A549 (cell line): ENCODE measurements at regions not wholly inside any gene's neighbourhood (a gene's known extent, or its start where the extent isn't known, plus 50 kb on each side); places are given as distances from the start of the nearest gene placed in this dataset.

Experiments
- CHD4 ChIP-seq: fragments of 200-600 bp; sonication (generic); IDR thresholded peaks from 2 replicates; pipeline ENCODE4 v1.6.1; 2016; ENCODE audit warnings: antibody characterized with exemption, mild to moderate bottlenecking, borderline replicate concordance
- RAD21 ChIP-seq, 2 experiments: fragments of >200 bp in 1 of 2; sonication (Bioruptor Twin) in 1 of 2; formaldehyde crosslinking in 1 of 2; IDR thresholded peaks in 1 of 2; conservative IDR thresholded peaks in 1 of 2; 2 replicates in 1 of 2; 3 replicates in 1 of 2; pipeline ENCODE4 v1.6.1; 2012 to 2018; ENCODE audit warnings: inconsistent platforms in 1 of 2
- RNF2 ChIP-seq: fragments of 200-600 bp; sonication (generic); IDR thresholded peaks from 2 replicates; pipeline ENCODE4 v1.6.1; 2016; ENCODE audit warnings: low read depth, mild to moderate bottlenecking, antibody characterized with exemption, moderate library complexity, borderline replicate concordance
- TF ChIP-seq, protein P1 (sequence below): fragments of >200 bp; sonication (Bioruptor Twin); formaldehyde crosslinking; IDR thresholded peaks from 3 replicates; pipeline ENCODE4 v1.5.1; 2016

DNA sequence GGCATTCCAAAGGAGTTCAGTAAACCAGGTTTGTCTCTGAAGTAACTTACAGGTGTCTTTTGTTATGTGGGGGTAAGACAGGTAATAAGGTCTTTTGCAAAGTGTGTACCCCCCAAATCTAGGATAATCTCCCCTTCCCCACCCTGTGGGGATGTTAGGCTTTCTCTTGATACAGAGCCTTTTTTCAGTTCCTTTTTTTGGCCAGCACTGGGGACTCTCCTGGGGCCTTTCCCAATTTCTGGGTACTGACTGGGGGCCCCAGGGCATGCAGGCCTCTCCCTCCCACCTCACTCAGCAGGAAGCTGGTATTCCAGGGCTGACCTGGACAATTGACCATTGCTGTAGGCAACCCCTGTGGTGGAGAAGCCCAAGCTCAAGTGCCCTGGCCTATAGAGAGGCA, 84.3 kb upstream of the IRX6 start:
- TF ChIP-seq, protein P1, sequence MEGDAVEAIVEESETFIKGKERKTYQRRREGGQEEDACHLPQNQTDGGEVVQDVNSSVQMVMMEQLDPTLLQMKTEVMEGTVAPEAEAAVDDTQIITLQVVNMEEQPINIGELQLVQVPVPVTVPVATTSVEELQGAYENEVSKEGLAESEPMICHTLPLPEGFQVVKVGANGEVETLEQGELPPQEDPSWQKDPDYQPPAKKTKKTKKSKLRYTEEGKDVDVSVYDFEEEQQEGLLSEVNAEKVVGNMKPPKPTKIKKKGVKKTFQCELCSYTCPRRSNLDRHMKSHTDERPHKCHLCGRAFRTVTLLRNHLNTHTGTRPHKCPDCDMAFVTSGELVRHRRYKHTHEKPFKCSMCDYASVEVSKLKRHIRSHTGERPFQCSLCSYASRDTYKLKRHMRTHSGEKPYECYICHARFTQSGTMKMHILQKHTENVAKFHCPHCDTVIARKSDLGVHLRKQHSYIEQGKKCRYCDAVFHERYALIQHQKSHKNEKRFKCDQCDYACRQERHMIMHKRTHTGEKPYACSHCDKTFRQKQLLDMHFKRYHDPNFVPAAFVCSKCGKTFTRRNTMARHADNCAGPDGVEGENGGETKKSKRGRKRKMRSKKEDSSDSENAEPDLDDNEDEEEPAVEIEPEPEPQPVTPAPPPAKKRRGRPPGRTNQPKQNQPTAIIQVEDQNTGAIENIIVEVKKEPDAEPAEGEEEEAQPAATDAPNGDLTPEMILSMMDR, result no peak
- TF ChIP-seq RNF2, result no peak
- no peak for TF ChIP-seq CHD4
- no peak for TF ChIP-seq RAD21 (conservative IDR thresholded peaks at IDR 0.05 in 1 of 2, IDR thresholded peaks at IDR 0.05 in 1 of 2)
